CD14-positive monocyte (primary cell): ENCODE measurements at regions not wholly inside any gene's neighbourhood (a gene's known extent, or its start where the extent isn't known, plus 50 kb on each side); places are given as distances from the start of the nearest gene placed in this dataset.

Experiments
- DNase-seq, 3 donors: peaks; one replicate each; pipeline ENCODE4 v3.0.0-alpha.2; 2011 to 2022
- H2AFZ ChIP-seq: 2 replicates; pipeline ENCODE4 v1.6.0; 2012; ENCODE audit warnings: mild to moderate bottlenecking, low read depth, low read length, inconsistent platforms; ENCODE audit not compliant: insufficient read depth, poor library complexity, severe bottlenecking
- H3K27ac ChIP-seq, 2 donors: 1 replicate in 1 of 2; 2 replicates in 1 of 2; pipeline ENCODE4 v1.5.1; 2012 to 2013; ENCODE audit warnings: low read length in 2 of 2, control low read depth in 1 of 2, inconsistent platforms in 1 of 2, low read depth in 1 of 2, mild to moderate bottlenecking in 1 of 2
- H3K27me3 ChIP-seq, 2 donors: one replicate each; pipeline versions ENCODE4 v1.6.0 to v1.6.1; 2011 to 2013; ENCODE audit warnings: low read length in 2 of 2; ENCODE audit not compliant: control insufficient read depth in 2 of 2, insufficient read depth in 2 of 2
- H3K36me3 ChIP-seq, 2 donors: replicated peaks in 1 of 2; 1 replicate in 1 of 2; 2 replicates in 1 of 2; pipeline versions ENCODE4 v1.5.1 to v1.6.1; 2012 to 2013; ENCODE audit warnings: low read length in 2 of 2, control low read depth in 1 of 2, inconsistent platforms in 1 of 2, mild to moderate bottlenecking in 1 of 2; ENCODE audit not compliant: insufficient read depth in 2 of 2, control insufficient read depth in 1 of 2
- H3K4me1 ChIP-seq, 2 donors: 1 replicate in 1 of 2; 2 replicates in 1 of 2; pipeline versions ENCODE4 v1.5.1 to v1.6.1; 2012 to 2013; ENCODE audit warnings: low read length in 2 of 2, control low read depth in 1 of 2, inconsistent platforms in 1 of 2, mild to moderate bottlenecking in 1 of 2, moderate library complexity in 1 of 2; ENCODE audit not compliant: insufficient read depth in 2 of 2, control insufficient read depth in 1 of 2
- H3K4me2 ChIP-seq: replicated peaks from 2 replicates; pipeline ENCODE3; 2012; ENCODE audit warnings: low read length, moderate library complexity, mild to moderate bottlenecking; ENCODE audit not compliant: poor library complexity, severe bottlenecking; ENCODE audit errors: extremely low read depth
- H3K4me3 ChIP-seq, 3 experiments: fragments of 200-600 bp in 1 of 3; sonication (generic) in 1 of 3; replicated peaks in 1 of 3; 1 replicate in 2 of 3; 2 replicates in 1 of 3; pipeline ENCODE4 v1.5.1; 2011 to 2013; ENCODE audit warnings: low read length in 3 of 3, mild to moderate bottlenecking in 3 of 3, control low read depth in 2 of 3, low read depth in 2 of 3, inconsistent platforms in 1 of 3, moderate library complexity in 1 of 3
- H3K79me2 ChIP-seq: 2 replicates; pipeline ENCODE4 v1.6.0; 2012; ENCODE audit warnings: mild to moderate bottlenecking, control low read depth, inconsistent platforms, low read length, moderate library complexity; ENCODE audit not compliant: insufficient read depth
- H3K9ac ChIP-seq: 2 replicates; pipeline ENCODE4 v1.6.0; 2017; ENCODE audit warnings: low read length, mild to moderate bottlenecking; ENCODE audit not compliant: insufficient read depth, poor library complexity, severe bottlenecking
- H3K9me3 ChIP-seq, 2 donors: replicated peaks in 1 of 2; 1 replicate in 1 of 2; 2 replicates in 1 of 2; pipeline versions ENCODE4 v1.5.1 to v1.6.1; 2012 to 2013; ENCODE audit warnings: low read length in 2 of 2, control low read depth in 1 of 2; ENCODE audit not compliant: control insufficient read depth in 1 of 2, insufficient read depth in 1 of 2
- H4K20me1 ChIP-seq: 2 replicates; pipeline ENCODE4 v1.6.0; 2012; ENCODE audit warnings: mild to moderate bottlenecking, low read length, control low read depth, moderate library complexity; ENCODE audit not compliant: insufficient read depth
- H3K27ac Mint-ChIP-seq, 7 donors: one replicate each; pipeline ENCODE4 v1.8.0; 2020; ENCODE audit warnings: mild to moderate bottlenecking in 7 of 7, mixed read lengths in 7 of 7, moderate library complexity in 6 of 7, inconsistent platforms in 2 of 7
- H3K27me3 Mint-ChIP-seq, 3 donors: one replicate each; pipeline ENCODE4 v1.8.0; 2021 to 2022; ENCODE audit warnings: low read depth in 3 of 3, mild to moderate bottlenecking in 3 of 3, mixed read lengths in 3 of 3, moderate library complexity in 3 of 3, inconsistent platforms in 1 of 3
- H3K36me3 Mint-ChIP-seq, 2 donors: one replicate each; pipeline ENCODE4 v1.8.0; 2020; ENCODE audit warnings: mixed read lengths in 2 of 2, inconsistent platforms in 1 of 2, mild to moderate bottlenecking in 1 of 2
- H3K4me1 Mint-ChIP-seq: one replicate; pipeline ENCODE4 v1.8.0; 2020; ENCODE audit warnings: mild to moderate bottlenecking, mixed read lengths
- H3K4me3 Mint-ChIP-seq, 2 donors: one replicate each; pipeline ENCODE4 v1.8.0; 2020; ENCODE audit warnings: mild to moderate bottlenecking in 2 of 2, mixed read lengths in 2 of 2, moderate library complexity in 1 of 2
- H3K9me3 Mint-ChIP-seq, 7 donors: one replicate each; pipeline ENCODE4 v1.8.0; 2020 to 2022; ENCODE audit warnings: mixed read lengths in 7 of 7, mild to moderate bottlenecking in 6 of 7, moderate library complexity in 6 of 7, inconsistent platforms in 2 of 7
- WGBS: methylation state at CpG from one replicate; pipeline ENCODE4 v1.1.5; 2013; ENCODE audit warnings: missing lambda C conversion rate; ENCODE audit not compliant: insufficient coverage; 5-methylcytosine and 5-hydroxymethylcytosine counted together
- intact Hi-C, 2 donors: fragments of 100-400 bp; cut with micrococcal nuclease; formaldehyde crosslinking; loops; one replicate each; pipeline versions ENCODE4 v1.15.0 to v1.15.1; 2023
- TF ChIP-seq, protein P1 (sequence below): fragments of 200-600 bp; IDR thresholded peaks from one replicate; pipeline ENCODE4 v1.8.0; 2022; ENCODE audit warnings: antibody characterized with exemption, mild to moderate bottlenecking

DNA sequence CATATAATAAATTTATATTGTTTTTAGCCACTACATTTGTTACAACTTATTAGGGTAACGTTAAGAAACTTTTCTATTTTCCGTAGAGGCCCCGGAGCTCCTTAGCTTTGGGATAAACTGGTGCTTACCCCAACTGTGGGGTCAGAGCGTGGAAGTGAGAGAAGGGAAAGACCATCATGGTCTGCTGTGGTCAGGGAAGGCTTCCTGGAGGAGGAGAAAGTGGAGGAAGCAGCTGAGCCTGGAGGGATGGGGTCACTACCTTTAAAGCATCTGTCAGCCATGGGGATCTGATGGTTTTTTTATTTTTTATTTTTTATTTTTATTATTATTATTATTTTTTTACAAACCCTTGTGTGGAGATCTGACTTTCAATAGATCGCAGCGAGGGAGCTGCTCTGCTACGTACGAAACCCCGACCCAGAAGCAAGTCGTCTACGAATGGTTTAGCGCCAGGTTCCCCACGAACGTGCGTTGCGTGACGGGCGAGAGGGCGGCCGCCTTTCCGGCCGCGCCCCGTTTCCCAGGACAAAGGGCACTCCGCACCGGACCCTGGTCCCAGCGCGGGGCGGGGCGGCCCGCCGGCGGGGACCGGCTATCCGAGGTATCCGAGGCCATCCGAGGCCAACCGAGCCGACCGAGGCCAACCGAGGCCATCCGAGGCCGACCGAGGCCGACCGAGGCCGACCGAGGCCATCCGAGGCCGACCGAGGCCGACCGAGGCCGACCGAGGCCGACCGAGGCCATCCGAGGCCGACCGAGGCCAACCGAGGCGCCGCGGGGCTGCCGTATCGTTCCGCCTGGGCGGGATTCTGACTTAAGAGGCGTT is 1101.2 kb upstream of the TMEM132C start:
- 3% methylated on average over 68 of the region's 69 CpGs for WGBS
- peak overlapping the region; percentile 30 to 63 (median 62) for H3K4me3 ChIP-seq
- peak overlapping the region; percentile 59 for H3K9ac ChIP-seq
- H3K4me1 Mint-ChIP-seq, result peaks cover 8% of the 10 kb centered on the region
- DNase-seq, result peak; percentile 44 to 64 (median 56)
- no peaks in the 10 kb centered on the region for H3K36me3 ChIP-seq
- peaks cover 0 to 8% of the 10 kb centered on the region in 2 donors for H3K4me1 ChIP-seq
- peak overlapping the region; percentile 56 for H3K4me2 ChIP-seq
- TF ChIP-seq, protein P1, sequence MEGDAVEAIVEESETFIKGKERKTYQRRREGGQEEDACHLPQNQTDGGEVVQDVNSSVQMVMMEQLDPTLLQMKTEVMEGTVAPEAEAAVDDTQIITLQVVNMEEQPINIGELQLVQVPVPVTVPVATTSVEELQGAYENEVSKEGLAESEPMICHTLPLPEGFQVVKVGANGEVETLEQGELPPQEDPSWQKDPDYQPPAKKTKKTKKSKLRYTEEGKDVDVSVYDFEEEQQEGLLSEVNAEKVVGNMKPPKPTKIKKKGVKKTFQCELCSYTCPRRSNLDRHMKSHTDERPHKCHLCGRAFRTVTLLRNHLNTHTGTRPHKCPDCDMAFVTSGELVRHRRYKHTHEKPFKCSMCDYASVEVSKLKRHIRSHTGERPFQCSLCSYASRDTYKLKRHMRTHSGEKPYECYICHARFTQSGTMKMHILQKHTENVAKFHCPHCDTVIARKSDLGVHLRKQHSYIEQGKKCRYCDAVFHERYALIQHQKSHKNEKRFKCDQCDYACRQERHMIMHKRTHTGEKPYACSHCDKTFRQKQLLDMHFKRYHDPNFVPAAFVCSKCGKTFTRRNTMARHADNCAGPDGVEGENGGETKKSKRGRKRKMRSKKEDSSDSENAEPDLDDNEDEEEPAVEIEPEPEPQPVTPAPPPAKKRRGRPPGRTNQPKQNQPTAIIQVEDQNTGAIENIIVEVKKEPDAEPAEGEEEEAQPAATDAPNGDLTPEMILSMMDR, result no peak
- H3K9me3 ChIP-seq, result no peaks in the 10 kb centered on the region
- H3K27ac ChIP-seq, result no peak overlapping the region
- peaks cover 0 to 7% (median 2%) of the 10 kb centered on the region in 7 donors for H3K9me3 Mint-ChIP-seq
- H2AFZ ChIP-seq, result peak overlapping the region; percentile 61
- no peaks in the 10 kb centered on the region for H3K79me2 ChIP-seq
- H4K20me1 ChIP-seq, result no peaks in the 10 kb centered on the region
- peaks cover 4 to 12% of the 10 kb centered on the region in 2 donors for H3K27me3 ChIP-seq
- H3K27ac Mint-ChIP-seq, result peak overlapping the region in 1 of 7 donors; percentile 67
- intact Hi-C loops, result no loop called here
- no peaks in the 10 kb centered on the region for H3K36me3 Mint-ChIP-seq
- H3K27me3 Mint-ChIP-seq, result peaks cover 12 to 27% (median 21%) of the 10 kb centered on the region in 3 donors
- H3K4me3 Mint-ChIP-seq, result peak overlapping the region; percentile 58 to 86

DNA sequence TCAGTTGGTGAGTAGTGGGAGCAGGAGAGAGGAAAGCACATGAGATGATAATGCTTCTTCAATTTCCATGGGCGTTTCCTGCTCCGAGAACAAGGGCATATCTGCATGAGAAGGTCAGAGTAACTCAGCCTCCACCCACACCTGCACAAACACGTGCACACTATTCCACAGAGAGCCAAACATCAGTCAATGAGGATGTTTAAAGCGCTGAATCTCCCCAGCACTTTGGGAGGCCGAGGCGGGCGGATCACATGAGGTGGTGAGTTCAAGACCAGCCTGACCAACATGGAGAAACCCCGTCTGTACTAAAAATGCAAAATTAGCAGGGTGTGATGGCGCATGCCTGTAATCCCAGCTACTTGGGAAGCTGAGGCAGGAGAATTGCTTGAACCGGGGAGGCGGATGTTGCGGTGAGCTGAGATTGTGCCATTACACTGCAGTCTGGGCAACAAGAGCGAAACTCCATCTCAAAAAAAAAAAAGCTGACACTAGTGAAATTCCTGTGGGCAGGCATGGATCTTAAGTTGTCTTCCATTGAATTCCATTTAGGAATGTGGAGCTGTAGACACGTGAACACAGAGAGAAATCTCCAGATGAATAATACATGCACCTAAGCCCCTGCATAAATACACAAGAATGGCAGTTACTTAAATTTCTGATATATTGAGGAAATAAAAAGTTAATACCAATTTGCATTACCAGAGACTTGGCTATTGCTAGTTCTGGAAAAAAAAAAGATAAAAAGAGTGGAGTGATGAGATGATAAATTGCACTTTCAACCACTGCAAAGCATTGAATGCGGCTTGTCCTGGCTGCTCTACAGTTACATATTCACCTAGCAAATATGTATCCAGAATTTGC is 1097.4 kb upstream of the TMEM132C start:
- H3K4me1 Mint-ChIP-seq, result peaks cover 7% of the 10 kb centered on the region
- Histone ChIP-seq H3K9ac (no peak overlapping the region), H3K4me2 (no peak overlapping the region), H3K9me3 (peaks cover 0 to 12% of the 10 kb centered on the region in 2 donors), H3K36me3 (no peaks in the 10 kb centered on the region), H3K27me3 (peaks cover 4 to 12% of the 10 kb centered on the region in 2 donors), H2AFZ (no peak overlapping the region), H3K27ac (no peak overlapping the region), H3K79me2 (no peaks in the 10 kb centered on the region), H3K4me1 (peaks cover 0 to 2% of the 10 kb centered on the region in 2 donors), H3K4me3 (no peak overlapping the region), H4K20me1 (no peaks in the 10 kb centered on the region)
- TF ChIP-seq, protein P1, result no peak
- no peak overlapping the region for H3K27ac Mint-ChIP-seq
- intact Hi-C loops, result no loop called here
- DNase-seq, result no peak
- peaks cover 14 to 28% (median 21%) of the 10 kb centered on the region in 3 donors for H3K27me3 Mint-ChIP-seq
- 100% methylated on average over 5 of the region's 15 CpGs for WGBS
- H3K36me3 Mint-ChIP-seq, result no peaks in the 10 kb centered on the region
- peaks cover 2 to 19% (median 10%) of the 10 kb centered on the region in 7 donors for H3K9me3 Mint-ChIP-seq
- H3K4me3 Mint-ChIP-seq, result no peak overlapping the region
